Prostate gland (tissue), 2 donors: ENCODE measurements at regions not wholly inside any gene's neighbourhood (a gene's known extent, or its start where the extent isn't known, plus 50 kb on each side); places are given as distances from the start of the nearest gene placed in this dataset.

Experiments used
- CTCF ChIP-seq, 4 experiments: fragments of 200-600 bp in 2 of 4; fragments of 450-650 bp in 2 of 4; sonication (generic) in 2 of 4; IDR thresholded peaks; 1 replicate in 3 of 4; 2 replicates in 1 of 4; pipeline ENCODE4 v1.5.1; 2016 to 2019; ENCODE audit warnings: antibody characterized with exemption in 4 of 4, mild to moderate bottlenecking in 2 of 4, moderate library complexity in 2 of 4
- POLR2A ChIP-seq: fragments of 450-650 bp; IDR thresholded peaks from one replicate; pipeline ENCODE4 v1.6.1; 2016; ENCODE audit warnings: antibody characterized with exemption, mild to moderate bottlenecking
- POLR2AphosphoS5 ChIP-seq: sonication (generic); formaldehyde crosslinking; IDR thresholded peaks from one replicate; pipeline ENCODE4 v1.6.1; 2017; ENCODE audit warnings: antibody characterized with exemption

GRCh38 chr16:74104022-74104421 lies 192.6 kb upstream of the PSMD7 start:
- TF ChIP-seq CTCF (IDR thresholded peaks at IDR 0.05) (no peak), POLR2AphosphoS5 (no peak), POLR2A (no peak)
